Kidney tubule cell (primary cell): ENCODE measurements at regions not wholly inside any gene's neighbourhood (a gene's known extent, or its start where the extent isn't known, plus 50 kb on each side); places are given as distances from the start of the nearest gene placed in this dataset.

Experiments used
- DNase-seq: peaks from one replicate; pipeline ENCODE4 v3.0.0-alpha.2; 2018; ENCODE audit warnings: low spot score

DNA sequence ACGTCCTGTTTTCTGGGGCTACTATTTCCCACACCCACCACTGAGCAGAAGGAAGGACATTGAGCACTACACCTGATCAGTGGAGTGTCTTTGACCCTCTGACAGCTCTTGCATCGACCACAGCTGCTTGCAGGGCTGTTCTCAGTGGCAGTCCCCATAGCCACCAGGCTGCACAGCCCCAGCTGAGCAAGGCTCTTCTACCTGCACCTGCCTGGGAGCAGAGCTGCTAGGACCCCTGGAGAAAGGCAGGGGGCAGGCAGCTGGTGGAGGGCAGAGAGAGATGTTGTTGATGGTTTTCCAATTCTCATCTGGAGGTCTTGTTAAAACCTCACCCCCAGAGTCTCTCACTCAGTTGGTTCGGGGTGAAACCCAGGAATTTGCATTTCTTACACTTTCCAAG is 361.8 kb upstream of the ZNF507 start:
- no peak for DNase-seq

DNA sequence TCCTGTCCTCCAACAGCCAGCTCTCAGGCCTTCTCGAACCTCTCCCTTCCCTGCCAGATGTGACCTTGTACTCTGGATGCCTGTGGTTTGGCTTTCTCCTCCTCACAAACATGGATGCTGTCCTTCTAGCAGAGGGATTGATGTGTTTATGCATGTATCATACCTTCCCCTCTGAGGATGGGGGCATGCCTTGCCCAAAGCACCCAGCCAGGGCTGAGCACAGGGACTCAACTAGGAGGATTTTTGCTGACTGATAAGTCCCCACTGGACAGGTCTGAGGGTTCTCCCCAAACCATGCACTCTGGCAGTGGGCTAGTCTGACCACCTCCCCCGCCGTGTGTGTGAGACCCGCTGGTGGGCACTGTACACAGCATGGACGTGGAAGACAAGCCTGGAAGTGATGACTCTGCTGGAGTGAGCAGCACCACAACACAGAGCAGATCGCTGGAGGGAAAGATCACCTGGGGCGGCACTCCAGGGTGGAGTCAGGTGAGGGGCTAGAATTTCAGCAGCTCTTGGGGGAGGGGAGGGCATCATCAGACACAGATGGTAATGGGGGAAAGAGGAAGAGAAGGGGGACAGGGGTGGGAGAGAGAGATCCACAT is 360.3 kb upstream of the ZNF507 start:
- DNase-seq: no peak

DNA sequence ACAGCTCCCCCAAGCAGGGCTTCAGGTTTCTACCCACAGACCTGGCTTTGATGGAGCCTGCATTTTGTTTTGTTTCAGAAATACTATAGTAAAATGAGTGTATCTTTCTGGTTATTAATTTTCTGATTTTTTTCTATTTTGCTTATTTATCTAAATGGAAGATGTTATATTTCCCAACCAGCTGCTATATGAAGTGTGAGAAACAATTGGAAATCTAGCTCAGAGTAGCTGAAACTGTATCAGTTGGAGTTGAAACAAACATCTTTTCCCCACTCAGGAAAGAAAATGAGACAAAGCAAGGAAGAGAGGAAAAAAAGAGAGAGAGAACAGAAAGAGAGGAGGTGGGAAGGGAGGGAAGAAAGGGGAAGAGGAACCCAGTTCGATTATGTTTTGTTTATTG is 358.5 kb upstream of the ZNF507 start:
- no peak for DNase-seq

DNA sequence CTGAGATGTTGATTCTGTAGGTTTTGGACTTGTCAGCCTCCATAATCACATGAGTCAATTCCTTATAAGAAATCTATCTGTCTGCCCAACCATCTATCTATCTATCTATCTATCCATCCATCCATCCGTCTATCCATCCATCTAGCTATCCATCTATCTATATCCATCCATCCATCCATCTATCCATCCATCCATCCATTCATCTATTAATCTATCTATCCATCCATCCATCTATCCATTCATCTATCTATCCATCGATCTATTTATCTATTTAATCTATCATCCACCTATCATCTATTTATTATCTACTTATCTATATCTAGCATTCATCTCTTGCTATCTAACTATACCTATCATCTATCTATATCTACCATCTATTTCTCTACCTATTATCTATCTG is 357.2 kb upstream of the ZNF507 start:
- DNase-seq: no peak

DNA sequence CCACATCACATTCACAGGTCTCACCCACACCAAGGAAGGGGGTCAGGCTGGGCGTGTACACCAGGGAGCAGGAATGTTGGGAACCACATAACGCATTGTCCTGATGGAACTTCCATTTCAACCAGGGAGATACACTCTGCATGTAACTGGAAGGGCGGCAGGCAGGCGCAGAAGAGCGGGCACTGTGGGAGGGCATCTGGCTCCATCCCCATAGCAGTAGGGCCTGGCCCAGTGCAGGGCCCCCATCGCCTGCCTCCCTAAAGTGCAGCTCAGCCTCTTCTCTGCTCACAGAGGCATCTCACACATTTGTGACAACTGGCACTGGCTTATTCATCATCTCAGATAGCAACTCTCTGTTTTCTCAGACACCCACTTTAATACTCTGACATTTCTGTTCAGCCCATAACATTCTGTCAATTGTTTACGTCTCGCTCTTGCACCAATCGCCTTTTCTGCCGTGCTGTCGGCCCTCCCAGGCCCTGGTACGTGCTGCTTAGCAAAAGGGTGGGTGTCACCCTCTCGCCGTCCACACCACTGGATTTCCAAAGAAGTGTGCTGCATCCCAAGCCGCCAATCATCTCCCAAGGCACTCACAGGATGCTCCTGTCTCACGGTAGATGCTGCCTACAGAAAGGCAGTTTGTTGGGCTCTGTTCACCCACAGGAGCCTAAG is 353.3 kb upstream of the ZNF507 start:
- no peak for DNase-seq

DNA sequence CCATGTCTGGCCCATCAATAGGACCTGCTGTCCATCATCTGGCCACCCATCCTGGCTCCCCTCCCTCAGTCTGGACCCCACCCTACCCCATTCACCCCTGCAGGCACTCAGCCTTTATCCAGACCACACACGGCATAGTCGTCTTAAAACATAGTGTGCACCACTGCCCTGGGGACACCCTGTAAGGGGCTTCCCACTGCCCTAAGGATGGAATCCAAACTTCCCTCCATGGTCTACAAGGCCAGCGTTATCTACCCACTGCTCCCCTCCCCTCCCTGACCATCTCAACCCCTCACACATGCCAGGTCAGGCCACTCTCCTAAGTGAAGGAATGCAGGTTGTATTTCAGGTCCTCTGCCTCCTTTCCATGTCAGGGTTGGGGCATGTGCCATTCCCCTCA is 352.7 kb upstream of the ZNF507 start:
- DNase-seq: no peak

DNA sequence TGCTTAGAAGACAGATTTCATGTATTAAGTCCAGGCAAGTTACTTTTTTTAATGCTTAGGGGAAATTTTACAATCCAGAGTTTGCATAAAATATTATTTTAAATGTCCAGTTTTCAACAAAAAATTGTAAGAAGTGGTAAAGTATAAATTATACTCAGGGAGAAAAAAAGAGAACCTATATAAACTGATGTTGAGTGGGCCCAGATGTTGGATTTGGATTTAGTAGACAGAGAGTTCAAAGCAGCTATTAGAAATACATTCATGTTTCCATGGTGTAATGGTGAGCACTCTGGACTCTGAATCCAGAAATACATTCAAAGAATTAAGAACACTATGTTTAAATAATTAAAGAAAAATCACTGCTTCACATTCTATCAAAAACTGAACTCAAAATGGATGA is 349.9 kb upstream of the ZNF507 start:
- DNase-seq: no peak

DNA sequence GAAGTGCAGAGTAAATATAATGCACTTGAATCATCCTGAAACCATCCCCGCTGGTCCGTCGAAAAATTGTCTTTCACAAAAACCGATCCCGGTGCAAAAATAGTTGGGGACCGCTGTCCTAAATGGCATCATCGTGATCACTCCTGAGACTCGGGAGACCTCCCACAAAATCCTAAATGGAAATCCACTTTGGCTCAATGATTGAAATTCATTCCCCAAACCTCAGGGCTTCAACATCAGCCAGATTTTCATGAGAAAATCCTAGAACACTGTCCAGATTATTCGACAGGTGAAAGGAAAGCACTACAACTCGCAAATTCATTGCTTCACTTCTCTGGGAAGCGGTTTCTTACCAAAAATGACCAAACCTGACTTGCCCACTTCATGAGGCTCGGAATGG is 335.3 kb upstream of the ZNF507 start:
- DNase-seq: no peak

DNA sequence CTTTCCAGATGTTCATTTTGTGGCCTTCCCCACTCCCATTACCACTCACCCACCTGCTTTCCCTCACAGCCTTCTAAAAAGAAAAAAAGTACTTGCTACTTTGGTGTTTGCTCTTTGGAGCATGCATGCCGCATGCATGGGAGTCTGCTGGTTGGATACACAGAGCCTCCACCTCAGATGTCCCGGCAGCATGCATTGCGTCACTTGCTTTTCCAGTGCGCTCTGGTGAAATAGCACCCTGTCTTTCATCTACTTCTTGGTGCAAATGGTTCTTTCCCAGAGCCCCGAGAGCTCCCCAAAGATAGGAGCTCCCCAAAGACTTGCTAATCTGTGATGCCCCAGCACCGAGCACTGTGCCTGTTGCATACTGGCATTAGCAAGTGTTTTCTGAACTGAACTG is 333.2 kb upstream of the ZNF507 start:
- no peak for DNase-seq

DNA sequence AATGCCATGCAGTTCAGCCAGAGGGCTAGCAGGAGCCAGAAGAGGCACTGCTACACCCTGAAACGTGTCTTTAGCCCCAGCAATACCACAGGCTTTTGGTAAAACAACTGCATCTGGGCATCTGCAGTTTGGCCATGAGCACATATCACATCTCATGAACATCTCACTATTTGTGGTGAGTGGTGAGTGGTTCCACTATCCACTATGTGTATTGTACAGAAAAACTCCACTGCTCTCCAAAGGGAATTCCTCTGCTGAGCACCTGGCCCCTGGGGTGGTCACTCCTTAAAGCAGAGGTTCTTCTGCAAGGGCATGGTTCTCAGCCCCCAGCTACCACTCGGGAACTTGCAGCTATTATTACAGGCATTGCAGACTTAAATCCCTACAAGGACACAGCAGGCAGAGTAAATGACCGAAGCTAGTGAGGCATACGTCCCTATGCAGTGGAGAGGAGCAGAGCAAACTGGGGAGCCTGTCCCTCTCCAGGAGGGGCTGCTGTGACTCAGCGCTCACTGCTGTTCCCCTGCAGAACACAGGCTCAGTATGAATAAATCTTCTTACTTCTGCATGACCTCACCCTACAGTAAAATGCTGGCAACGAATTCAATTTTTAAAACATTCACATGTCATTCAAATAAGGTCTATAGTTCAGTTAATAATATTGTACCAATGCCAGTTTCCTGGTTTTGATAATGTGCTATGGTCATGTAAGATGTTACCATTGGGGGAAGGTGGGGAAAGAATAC is 332.4 kb upstream of the ZNF507 start:
- no peak for DNase-seq

DNA sequence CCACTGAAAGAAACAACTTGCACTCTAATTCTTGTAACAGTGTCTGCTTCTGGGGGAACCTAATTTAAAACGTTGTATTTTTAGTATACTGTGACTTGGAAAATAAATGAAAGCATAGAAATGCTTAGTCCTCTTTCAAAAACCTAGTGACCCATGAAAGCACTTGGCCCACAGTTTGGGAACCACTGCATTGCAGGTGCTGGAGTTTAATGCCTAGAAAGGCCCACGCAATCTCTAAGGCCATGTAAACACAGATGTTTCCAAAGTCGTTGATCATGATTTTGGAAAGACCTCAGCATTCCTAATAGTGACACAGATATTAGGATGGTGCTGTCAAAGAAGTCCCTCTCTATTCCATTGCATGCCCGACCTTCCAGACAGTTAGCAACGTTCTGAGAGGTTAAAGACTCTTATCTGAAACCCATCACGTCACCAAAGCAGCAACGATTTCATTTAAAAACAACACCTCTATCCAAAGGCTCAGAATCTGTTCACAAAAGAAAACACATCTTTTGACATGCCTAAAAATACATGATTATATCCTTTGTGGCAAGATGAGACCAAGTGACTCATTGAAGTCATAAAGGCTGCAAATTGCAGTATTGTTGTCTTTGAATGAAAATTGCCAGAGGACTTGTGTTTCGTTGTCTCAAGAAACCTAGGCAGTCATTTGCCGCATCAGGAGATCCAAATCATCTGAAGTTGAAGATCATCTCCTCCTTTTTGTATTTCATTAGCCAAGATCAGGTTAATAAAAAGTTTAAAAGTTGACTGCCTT is 328.0 kb upstream of the ZNF507 start:
- no peak for DNase-seq

DNA sequence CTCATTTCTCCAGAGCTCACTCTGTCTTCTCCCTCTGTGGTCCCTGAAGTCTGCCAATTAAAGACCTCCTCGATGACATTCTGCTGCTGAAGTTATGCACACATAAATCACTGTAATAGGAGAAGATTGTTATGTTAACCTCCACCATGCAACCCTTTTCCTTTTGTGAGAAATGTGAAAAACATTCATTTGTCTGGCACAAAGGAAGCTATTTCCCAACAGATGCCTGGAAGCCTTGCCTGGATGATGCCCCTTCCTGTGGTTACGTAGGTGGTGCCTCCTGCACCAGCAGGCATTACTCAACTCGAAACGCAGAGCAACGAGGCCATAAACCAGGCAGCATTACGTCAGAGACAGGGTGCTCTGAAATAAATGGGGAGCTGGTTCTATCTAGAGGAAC is 327.4 kb upstream of the ZNF507 start:
- DNase-seq: peak; percentile 59

DNA sequence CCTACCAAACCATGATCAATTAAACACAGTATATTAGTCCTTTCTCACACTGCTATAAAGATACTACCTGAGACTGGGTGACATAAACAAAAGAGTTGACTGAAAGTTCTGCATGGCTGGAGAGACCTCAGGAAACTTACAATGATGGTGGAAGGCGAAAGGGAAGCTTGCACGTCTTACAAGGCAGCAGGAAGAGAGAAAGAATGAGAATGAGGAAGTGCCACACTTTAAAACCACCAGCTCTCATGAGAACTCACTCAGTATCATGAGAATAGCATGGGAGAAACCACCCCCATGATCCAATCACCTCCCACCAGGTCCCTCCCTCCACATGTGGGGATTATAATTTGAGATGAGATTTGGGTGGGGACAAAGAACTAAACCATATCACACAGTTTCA is 324.9 kb upstream of the ZNF507 start:
- DNase-seq: no peak

DNA sequence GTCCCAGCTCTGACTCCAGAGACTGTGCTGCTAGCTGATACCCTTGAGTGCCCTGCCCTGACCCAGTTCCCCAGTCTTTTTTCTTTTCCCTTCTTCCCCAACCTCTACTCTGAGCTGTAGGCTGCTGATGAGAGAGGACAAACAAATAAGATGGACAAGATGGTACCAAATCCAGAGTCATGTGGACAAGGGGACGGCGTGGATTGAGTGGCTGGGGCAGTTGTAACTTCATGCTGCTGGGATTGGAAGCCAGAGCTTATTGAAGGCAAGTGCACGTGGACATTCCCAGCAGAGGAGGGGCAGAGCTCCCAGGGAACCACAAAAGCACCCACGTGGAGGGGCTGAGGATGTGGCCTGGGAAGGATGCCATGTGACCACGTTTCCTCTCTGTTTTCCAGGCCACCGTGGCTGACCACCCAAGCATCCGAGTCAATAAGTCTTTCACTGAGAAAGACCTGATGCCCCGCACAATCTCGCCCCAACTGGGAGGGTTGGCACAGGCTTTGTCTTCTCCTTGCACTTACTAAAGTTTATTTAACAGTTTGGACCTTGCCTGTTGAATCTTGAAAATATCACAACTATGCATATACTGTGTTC is 323.3 kb upstream of the ZNF507 start:
- DNase-seq: no peak

DNA sequence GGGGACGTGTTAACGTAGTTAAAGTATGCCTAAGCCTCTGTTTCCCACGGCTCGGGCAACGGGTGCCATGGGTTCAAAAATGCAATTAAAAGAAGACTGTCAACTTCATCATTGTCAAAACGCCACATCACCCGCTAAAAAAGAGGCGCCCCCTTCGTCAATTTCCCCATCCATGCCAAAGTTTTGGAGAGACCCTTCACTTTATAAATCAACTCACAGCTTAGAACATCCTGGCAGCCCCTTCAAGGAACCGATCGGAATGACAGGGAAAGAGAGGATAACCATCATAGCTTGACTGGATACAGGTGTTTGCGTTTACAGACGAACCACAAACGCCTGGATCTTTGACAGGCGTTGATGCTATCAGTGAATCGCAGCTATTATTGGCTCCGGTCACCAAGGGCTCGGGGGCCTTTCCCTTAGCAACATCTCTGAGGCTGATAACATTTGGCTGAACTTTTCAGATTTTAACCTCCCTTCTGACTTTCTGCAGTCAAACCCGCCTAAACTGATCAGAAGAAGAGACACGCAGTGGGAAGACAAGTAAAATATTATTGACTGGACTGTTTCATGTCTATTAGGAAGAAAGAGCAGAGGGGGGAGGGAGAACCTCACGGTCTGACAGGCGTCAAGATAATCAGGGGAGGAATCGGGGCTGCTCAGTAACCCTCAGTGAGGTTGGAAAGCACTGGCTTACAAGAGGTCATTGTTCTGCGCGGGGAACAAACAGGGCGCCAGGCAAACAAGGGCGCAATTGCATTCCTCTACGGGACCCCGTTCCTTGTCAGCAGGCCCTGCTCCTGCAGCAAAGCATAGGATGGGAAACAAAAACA is 322.5 kb upstream of the ZNF507 start:
- no peak for DNase-seq

DNA sequence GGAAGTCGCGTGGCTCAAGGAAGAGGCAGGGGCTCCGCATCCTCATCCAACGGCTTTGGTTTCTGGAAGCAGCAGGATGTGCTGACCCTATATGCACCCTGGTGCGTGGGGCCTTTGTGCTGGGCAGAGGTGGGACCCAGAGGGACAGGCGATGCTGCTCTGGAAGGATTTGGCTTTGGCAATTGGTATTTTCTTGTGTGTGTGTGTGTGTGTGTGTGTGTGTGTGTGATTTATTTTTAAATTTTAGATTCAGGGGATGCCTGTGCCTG is 321.9 kb upstream of the ZNF507 start:
- DNase-seq: no peak

DNA sequence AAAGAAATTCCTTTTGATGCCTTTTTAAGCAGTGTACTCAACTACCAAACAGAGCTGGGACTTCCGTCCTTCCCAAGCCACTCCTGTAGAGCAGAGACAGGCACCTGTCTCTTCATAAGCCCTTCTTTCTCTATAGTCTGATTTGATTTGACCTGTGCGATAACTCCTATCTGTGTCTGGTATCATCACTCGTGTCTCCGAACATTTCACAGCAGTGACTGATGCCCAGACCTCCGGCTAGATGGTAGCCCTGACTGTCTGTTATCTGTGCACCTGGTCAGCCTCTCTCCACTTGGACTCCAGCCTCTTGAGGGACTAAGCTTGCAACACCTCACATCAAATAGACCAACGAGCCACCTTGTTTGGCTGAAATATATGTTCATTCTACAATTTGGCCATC is 316.2 kb upstream of the ZNF507 start:
- DNase-seq: no peak

DNA sequence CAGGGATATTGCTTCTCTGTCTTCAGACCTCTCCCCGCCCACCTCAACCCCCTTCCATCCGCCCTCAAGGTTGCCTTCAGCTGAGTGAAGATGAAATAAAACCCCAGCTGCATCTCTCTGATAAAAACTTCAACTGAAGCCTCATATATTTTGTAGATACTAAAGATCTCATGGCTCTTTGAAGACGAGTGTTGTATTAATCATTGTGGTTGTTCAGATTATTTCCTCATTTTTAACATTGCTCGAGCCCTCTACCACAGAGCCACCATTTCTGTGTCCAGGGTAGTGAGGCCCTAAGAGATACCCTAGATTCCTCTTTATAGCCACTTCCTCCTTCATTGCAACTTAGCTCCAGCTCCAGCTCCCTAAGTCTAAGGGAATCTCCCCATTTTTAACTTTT is 312.8 kb upstream of the ZNF507 start:
- DNase-seq: no peak

DNA sequence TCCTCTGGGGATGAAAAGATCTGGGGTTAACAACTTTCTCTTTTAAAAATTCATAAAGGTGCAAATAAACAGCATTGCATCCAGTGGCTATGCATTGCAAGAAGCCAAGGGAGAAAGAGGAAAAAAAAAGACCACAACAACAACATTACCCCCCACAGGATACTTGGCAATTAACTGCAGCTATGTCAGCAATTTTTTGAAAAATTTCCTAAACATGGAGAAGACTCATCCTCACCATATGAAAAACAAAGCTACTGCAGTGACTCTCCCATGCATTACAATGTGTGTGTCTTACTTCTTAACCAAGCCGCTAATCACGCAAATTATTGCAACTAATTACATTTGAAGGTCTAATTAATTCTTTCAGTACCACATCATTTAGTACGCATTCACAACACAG is 309.8 kb upstream of the ZNF507 start:
- no peak for DNase-seq

DNA sequence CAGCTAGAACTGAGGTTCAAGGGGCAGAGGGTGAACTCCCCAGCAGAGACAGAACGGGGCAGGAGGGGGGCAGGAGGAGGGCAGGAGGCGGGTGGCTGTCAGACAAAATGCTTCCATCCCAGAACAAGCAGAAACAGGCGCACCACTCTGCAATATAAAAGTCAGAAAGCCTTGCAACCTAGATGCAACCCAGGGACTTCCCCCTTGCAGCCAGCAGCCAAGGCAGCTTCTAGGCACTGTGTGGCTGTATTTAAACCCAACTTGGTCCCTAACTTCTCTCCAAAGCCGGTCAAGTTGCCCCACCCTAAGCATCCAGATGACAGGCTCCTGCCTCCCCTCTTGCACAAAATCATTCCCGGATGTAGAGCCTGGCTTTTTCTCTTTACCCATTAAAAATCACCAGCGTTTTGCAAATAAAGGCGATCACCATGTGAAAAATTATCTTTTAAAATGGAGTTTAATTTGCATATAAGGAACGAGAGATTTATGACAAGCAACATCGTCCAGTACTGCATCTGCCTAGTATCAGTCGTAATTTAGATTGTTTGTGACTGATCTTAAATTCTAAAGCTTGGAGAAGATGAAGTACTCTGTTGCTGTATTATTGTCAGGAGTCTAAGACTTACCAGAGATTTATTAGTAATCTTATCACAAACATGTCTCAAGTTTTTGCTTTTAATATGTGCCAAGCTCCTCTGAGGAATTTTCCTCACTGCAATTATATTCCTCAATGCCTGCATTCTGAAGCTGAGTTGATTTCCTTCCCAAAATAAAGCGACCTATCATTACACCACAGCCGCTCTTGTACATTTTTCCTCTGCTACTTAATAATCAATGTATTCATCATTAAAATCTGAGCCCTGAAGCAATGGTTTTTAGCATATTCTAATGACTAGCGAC is 307.1 kb upstream of the ZNF507 start:
- no peak for DNase-seq

DNA sequence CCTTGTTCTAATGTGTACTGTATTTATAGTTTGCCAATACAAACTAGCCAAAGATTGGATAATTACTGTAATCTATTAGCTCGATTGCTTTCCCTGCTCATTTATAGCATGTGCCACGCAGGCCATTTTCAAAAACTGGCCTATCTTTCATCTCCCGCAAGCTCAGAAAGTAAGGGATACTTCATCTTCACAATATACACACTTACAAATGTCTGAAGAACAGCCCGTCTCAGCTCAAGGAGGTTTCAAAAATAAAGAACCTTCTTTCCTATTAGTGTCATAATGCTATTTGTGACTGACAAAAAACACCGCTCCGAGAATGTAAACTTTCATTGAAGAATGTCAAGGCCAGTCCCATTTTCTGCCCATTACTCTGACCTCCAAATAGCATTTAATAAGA is 306.4 kb upstream of the ZNF507 start:
- DNase-seq: no peak
